Retinal pigment epithelial cell (primary cell): ENCODE measurements at regions not wholly inside any gene's neighbourhood (a gene's known extent, or its start where the extent isn't known, plus 50 kb on each side); places are given as distances from the start of the nearest gene placed in this dataset.
"Not testable (repeated sequence)": the region's sequence is repeated elsewhere in the genome, so short reads cannot be mapped to it uniquely, and the experiment has no call there.

Experiments used
- DNase-seq: peaks from one replicate; pipeline ENCODE4 v3.0.0-alpha.2; 2010; ENCODE audit warnings: low read depth
- H3K4me3 ChIP-seq: 2 replicates; pipeline ENCODE4 v1.5.1; 2011; ENCODE audit warnings: mild to moderate bottlenecking, low read length, control low read depth, moderate library complexity
- CTCF ChIP-seq: conservative IDR thresholded peaks from 2 replicates; pipeline ENCODE4 v1.5.1; 2011; ENCODE audit warnings: low read depth, low read length, control low read depth, inconsistent platforms

- no peak for DNase-seq
Observed at GRCh38 chr5:13585324-13585723, 359.2 kb downstream of the DNAH5 start.

GRCh38 chr5:13581914-13582313, 362.6 kb downstream of the DNAH5 start:
- TF ChIP-seq CTCF, result no peak
- H3K4me3 ChIP-seq, result no peak overlapping the region
- no peak for DNase-seq

More at GRCh38 chr5:13585324-13585723, 359.2 kb downstream of the DNAH5 start:
- H3K4me3 ChIP-seq, result no peak overlapping the region
- TF ChIP-seq CTCF, result no peak

GRCh38 chr5:13581132-13581531, 363.4 kb downstream of the DNAH5 start:
- no peak overlapping the region for H3K4me3 ChIP-seq
- no peak for DNase-seq
- TF ChIP-seq CTCF, result no peak

GRCh38 chr5:13580058-13580457, 364.4 kb downstream of the DNAH5 start:
- H3K4me3 ChIP-seq, result no peak overlapping the region
- no peak for DNase-seq
- no peak for TF ChIP-seq CTCF

- DNase-seq, H3K4me3 ChIP-seq: not testable (repeated sequence)
Observed at GRCh38 chr5:13579091-13579490, 365.4 kb downstream of the DNAH5 start.

- H3K4me3 ChIP-seq, DNase-seq: not testable (repeated sequence)
Observed at GRCh38 chr5:13578311-13579039, 366.0 kb downstream of the DNAH5 start.

GRCh38 chr5:13574574-13574973, 369.9 kb downstream of the DNAH5 start:
- DNase-seq, result no peak
- H3K4me3 ChIP-seq, result no peak overlapping the region
- no peak for TF ChIP-seq CTCF

- DNase-seq, result no peak
- TF ChIP-seq CTCF, result no peak
- H3K4me3 ChIP-seq, result no peak overlapping the region
Observed at GRCh38 chr5:13572163-13572562, 372.3 kb downstream of the DNAH5 start.
